Endothelial cell of umbilical vein (primary cell): ENCODE measurements at regions not wholly inside any gene's neighbourhood (a gene's known extent, or its start where the extent isn't known, plus 50 kb on each side); places are given as distances from the start of the nearest gene placed in this dataset.

Source experiments
- BruUV-seq: library from RNA; stranded (reverse); fragments of 400-500 nt; replicated peaks from 2 replicates; lab custom pipeline; 2021; lab: Mats Ljungman, UMichigan
- CTCF ChIA-PET: fragments of 300-600, 350-600 bp; sonication (Branson Sonifier 250); formaldehyde crosslinking; loops from one replicate; lab custom pipeline; 2021; ENCODE audit warnings: antibody characterized with exemption, inconsistent platforms; lab: Charles Lee
- POLR2A ChIA-PET: fragments of 300-600, 350-600 bp; sonication (Branson Sonifier 250); formaldehyde crosslinking; loops from one replicate; lab custom pipeline; 2021; ENCODE audit warnings: antibody characterized with exemption, inconsistent platforms; lab: Charles Lee
- DNase-seq: peaks from one replicate; pipeline ENCODE4 v3.0.0-alpha.2; 2011; ENCODE audit warnings: low read depth, low spot score
- FAIRE-seq: peaks from 2 replicates; lab custom pipeline; 2011; peaks lifted over from hg19 to GRCh38; lab: Jason Lieb, UNC
- H2AFZ ChIP-seq: 2 replicates; pipeline ENCODE4 v1.6.0; 2012; ENCODE audit warnings: low read depth, low read length, control low read depth, inconsistent platforms
- H3K27ac ChIP-seq: 2 replicates; pipeline ENCODE4 v1.5.1; 2011; ENCODE audit warnings: low read depth, mild to moderate bottlenecking, control low read depth, low read length, moderate library complexity; ENCODE audit not compliant: insufficient read depth
- H3K27me3 ChIP-seq, 2 experiments: 2 replicates each; pipeline versions ENCODE4 v1.6.0 to v1.6.1; 2011; ENCODE audit warnings: low read length in 2 of 2, mixed read lengths in 1 of 2; ENCODE audit not compliant: control insufficient read depth in 2 of 2, insufficient read depth in 2 of 2
- H3K36me3 ChIP-seq, 2 experiments: 2 replicates in 1 of 2; 3 replicates in 1 of 2; pipeline ENCODE4 v1.5.1; 2011; ENCODE audit warnings: low read length in 2 of 2, mild to moderate bottlenecking in 1 of 2, moderate library complexity in 1 of 2; ENCODE audit not compliant: control insufficient read depth in 2 of 2, insufficient read depth in 2 of 2; ENCODE audit errors: extremely low read depth in 1 of 2
- H3K4me1 ChIP-seq: 3 replicates; pipeline ENCODE4 v1.5.1; 2011; ENCODE audit warnings: mild to moderate bottlenecking, low read length; ENCODE audit not compliant: control insufficient read depth, insufficient read depth; ENCODE audit errors: extremely low read depth
- H3K4me2 ChIP-seq: 2 replicates; pipeline ENCODE4 v1.6.1; 2011; ENCODE audit warnings: low read length, control low read depth, mixed read lengths; ENCODE audit not compliant: insufficient read depth
- H3K4me3 ChIP-seq, 3 experiments: fragments of 200-600 bp in 1 of 3; sonication (generic), shearing (Covaris generic) in 1 of 3; replicated peaks in 1 of 3; 2 replicates each; pipeline ENCODE4 v1.5.1; 2011 to 2016; ENCODE audit warnings: control low read depth in 3 of 3, low read length in 3 of 3, mild to moderate bottlenecking in 2 of 3, inconsistent platforms in 1 of 3, low read depth in 1 of 3, moderate library complexity in 1 of 3; ENCODE audit not compliant: insufficient read depth in 1 of 3
- H3K79me2 ChIP-seq: 2 replicates; pipeline ENCODE4 v1.6.0; 2012; ENCODE audit warnings: low read length, inconsistent platforms; ENCODE audit not compliant: control insufficient read depth, insufficient read depth
- H3K9ac ChIP-seq: replicated peaks from 2 replicates; pipeline ENCODE3; 2011; ENCODE audit warnings: low read length, control low read depth; ENCODE audit not compliant: insufficient read depth; ENCODE audit errors: extremely low read depth
- H3K9me1 ChIP-seq: replicated peaks from 3 replicates; pipeline ENCODE4 v1.6.0; 2011; ENCODE audit warnings: mild to moderate bottlenecking, low read length; ENCODE audit not compliant: control insufficient read depth, insufficient read depth; ENCODE audit errors: extremely low read depth
- H3K9me3 ChIP-seq: replicated peaks from 2 replicates; pipeline ENCODE4 v1.5.1; 2012; ENCODE audit warnings: low read length, inconsistent platforms; ENCODE audit not compliant: control insufficient read depth, insufficient read depth
- H4K20me1 ChIP-seq: replicated peaks from 2 replicates; pipeline ENCODE3; 2011; ENCODE audit warnings: mild to moderate bottlenecking, low read length; ENCODE audit not compliant: control insufficient read depth, insufficient read depth; ENCODE audit errors: extremely low read depth
- CTCF ChIP-seq, 2 donors: IDR thresholded peaks; 1 replicate in 1 of 2; 2 replicates in 1 of 2; pipeline ENCODE4 v1.5.1; 2011; ENCODE audit warnings: low read length in 2 of 2, mild to moderate bottlenecking in 2 of 2, moderate library complexity in 2 of 2, control low read depth in 1 of 2, inconsistent platforms in 1 of 2, low read depth in 1 of 2; ENCODE audit not compliant: insufficient read depth in 1 of 2; ENCODE audit errors: extremely low read depth in 1 of 2
- EZH2 ChIP-seq: IDR thresholded peaks from 2 replicates; pipeline ENCODE4 v1.6.1; 2012; ENCODE audit warnings: borderline replicate concordance, low read depth, mild to moderate bottlenecking, moderate library complexity, low read length, inconsistent platforms; ENCODE audit not compliant: severe bottlenecking
- FOS ChIP-seq: IDR thresholded peaks from 2 replicates; pipeline ENCODE4 v1.6.1; 2011; ENCODE audit warnings: mild to moderate bottlenecking, low read length, moderate library complexity, borderline replicate concordance; ENCODE audit not compliant: insufficient read depth
- GATA2 ChIP-seq: IDR thresholded peaks from 2 replicates; pipeline ENCODE4 v1.7.0; 2011; ENCODE audit warnings: low read depth, mild to moderate bottlenecking, moderate library complexity, mixed read lengths, low read length; ENCODE audit not compliant: insufficient read length, insufficient read depth
- JUN ChIP-seq: IDR thresholded peaks from 2 replicates; pipeline ENCODE4 v1.6.1; 2011; ENCODE audit warnings: borderline replicate concordance, low read depth; ENCODE audit not compliant: insufficient read length, insufficient read depth
- MAX ChIP-seq: IDR thresholded peaks from 2 replicates; pipeline ENCODE4 v1.6.1; 2011; ENCODE audit not compliant: insufficient read depth, insufficient read length
- MYC ChIP-seq: IDR thresholded peaks from one replicate; pipeline ENCODE4 v1.6.1; 2011; ENCODE audit warnings: mild to moderate bottlenecking, low read depth, low read length
- POLR2A ChIP-seq: IDR thresholded peaks from 2 replicates; pipeline ENCODE4 v1.6.1; 2012; ENCODE audit warnings: low read depth, mild to moderate bottlenecking, control low read depth, low read length
- POLR2AphosphoS5 ChIP-seq: IDR thresholded peaks from 2 replicates; pipeline ENCODE4 v1.6.1; 2012; ENCODE audit warnings: low read depth, mild to moderate bottlenecking, control low read depth, low read length, moderate library complexity; ENCODE audit not compliant: insufficient read depth
- dilution Hi-C: fragments of 300-500 bp; cut with MboI; formaldehyde crosslinking; loops from one replicate; pipeline ENCODE4 v1.15.0; 2019; ENCODE audit warnings: low sequenced_read_pairs; ENCODE audit not compliant: extremely low pct_ligation_motif_present
- intact Hi-C: fragments of 100-400 bp; cut with micrococcal nuclease; formaldehyde crosslinking; loops from one replicate; pipeline ENCODE4 v1.10.0; 2022

- no peak for DNase-seq
- Histone ChIP-seq H3K9me3 (no peaks in the 10 kb centered on the region), H3K9me1 (no peaks in the 10 kb centered on the region), H3K4me1 (no peaks in the 10 kb centered on the region), H3K79me2 (no peaks in the 10 kb centered on the region), H3K36me3 (no peaks in the 10 kb centered on the region), H3K9ac (no peak overlapping the region), H3K27me3 (no peaks in the 10 kb centered on the region), H4K20me1 (no peaks in the 10 kb centered on the region), H3K27ac (no peak overlapping the region), H3K4me2 (no peak overlapping the region), H2AFZ (no peak overlapping the region), H3K4me3 (no peak overlapping the region)
- dilution Hi-C loops, result no loop called here
- TF ChIP-seq POLR2A (no peak), GATA2 (no peak), MAX (no peak), CTCF (IDR thresholded peaks at IDR 0.05; ENCODE audit: extremely low read depth in 1 of 2, insufficient read depth in 1 of 2, low read depth in 1 of 2, low read length in 2 of 2) (no peak), MYC (no peak), JUN (no peak), POLR2AphosphoS5 (no peak), EZH2 (no peak), FOS (no peak)
- ChIA-PET CTCF (no interaction called here), POLR2A (no interaction called here)
- intact Hi-C loops, result no loop called here
- no peak for FAIRE-seq
- no TSS peak for BruUV-seq
These were observed 195.2 kb downstream of the ATXN7L3B start for GRCh38 chr12:74732826-74733225.
